Testis (tissue), 2 donors: ENCODE measurements at regions not wholly inside any gene's neighbourhood (a gene's known extent, or its start where the extent isn't known, plus 50 kb on each side); places are given as distances from the start of the nearest gene placed in this dataset.

Experiments
- DNase-seq: peaks from one replicate; pipeline ENCODE4 v3.0.0-alpha.2; 2019
- H3K27ac ChIP-seq, 2 donors: fragments of 200-600 bp; sonication (generic); one replicate each; pipeline ENCODE4 v1.5.1; 2019
- H3K27me3 ChIP-seq: fragments of 200-600 bp; sonication (generic); one replicate; pipeline ENCODE4 v1.5.1; 2019
- H3K36me3 ChIP-seq: fragments of 200-600 bp; sonication (generic); one replicate; pipeline ENCODE4 v1.5.1; 2017; ENCODE audit warnings: low read depth; ENCODE audit errors: missing control alignments
- H3K4me1 ChIP-seq: fragments of 200-600 bp; sonication (generic); one replicate; pipeline ENCODE4 v1.5.1; 2019
- H3K4me3 ChIP-seq, 2 donors: fragments of 200-600 bp; sonication (generic); one replicate each; pipeline ENCODE4 v1.5.1; 2017 to 2019
- H3K9me3 ChIP-seq: fragments of 200-600 bp; sonication (generic); one replicate; pipeline ENCODE4 v1.5.1; 2017
- CTCF ChIP-seq, 3 experiments: fragments of 450-650 bp in 2 of 3; fragments of 200-600 bp in 1 of 3; sonication (generic) in 1 of 3; IDR thresholded peaks; one replicate each; pipeline ENCODE4 v1.5.1; 2016 to 2019; ENCODE audit warnings: antibody characterized with exemption in 3 of 3, mild to moderate bottlenecking in 2 of 3, moderate library complexity in 1 of 3
- POLR2A ChIP-seq: fragments of 450-650 bp; IDR thresholded peaks from one replicate; pipeline ENCODE4 v1.6.1; 2017; ENCODE audit warnings: antibody characterized with exemption, mild to moderate bottlenecking, moderate library complexity
- WGBS, 2 donors: methylation state at CpG; one replicate each; pipeline ENCODE4 v1.1.5; 2018; 5-methylcytosine and 5-hydroxymethylcytosine counted together
- intact Hi-C: fragments of 100-400 bp; cut with DNase I; formaldehyde crosslinking; loops from one replicate; pipeline ENCODE4 v1.15.1; 2023; ENCODE audit warnings: low total_unique reads

- no peak for TF ChIP-seq CTCF (IDR thresholded peaks at IDR 0.05)
- no peak for TF ChIP-seq POLR2A
- intact Hi-C loops, result no loop called here
- WGBS, 2 donors, result 96 to 100% methylated on average over 1 of the region's 1 CpG
Measured at GRCh38 chr9:105950894-105951293, 256.6 kb downstream of the TMEM38B start.

GRCh38 chr9:105954517-105954916 is 260.2 kb downstream of the TMEM38B start:
- no peak for TF ChIP-seq CTCF (IDR thresholded peaks at IDR 0.05)
- TF ChIP-seq POLR2A, result no peak
- no peak for DNase-seq
- Histone ChIP-seq H3K9me3 (no peaks in the 10 kb centered on the region), H3K4me3 (no peak overlapping the region), H3K4me1 (no peaks in the 10 kb centered on the region), H3K27me3 (no peaks in the 10 kb centered on the region), H3K27ac (no peak overlapping the region), H3K36me3 (no peaks in the 10 kb centered on the region)
- intact Hi-C loops, result no loop called here
- 80 to 89% methylated on average over 1 of the region's 1 CpG for WGBS, 2 donors

More at GRCh38 chr9:105950894-105951293, 256.6 kb downstream of the TMEM38B start:
- Histone ChIP-seq H3K9me3 (no peaks in the 10 kb centered on the region), H3K36me3 (no peaks in the 10 kb centered on the region), H3K4me1 (no peaks in the 10 kb centered on the region), H3K27ac (no peak overlapping the region), H3K27me3 (no peaks in the 10 kb centered on the region), H3K4me3 (no peak overlapping the region)
- DNase-seq, result no peak

- no peaks in the 10 kb centered on the region for H3K4me1 ChIP-seq
- no peak overlapping the region for H3K27ac ChIP-seq
- intact Hi-C loops, result no loop called here
- DNase-seq, result no peak
- 60 to 65% methylated on average over 1 of the region's 1 CpG for WGBS, 2 donors
- H3K36me3 ChIP-seq, result no peaks in the 10 kb centered on the region
- no peaks in the 10 kb centered on the region for H3K9me3 ChIP-seq
- H3K4me3 ChIP-seq, result no peak overlapping the region
- H3K27me3 ChIP-seq, result no peaks in the 10 kb centered on the region
- TF ChIP-seq POLR2A (no peak), CTCF (IDR thresholded peaks at IDR 0.05) (no peak)
Measured at GRCh38 chr9:105957830-105958229, 263.5 kb downstream of the TMEM38B start.

- no peak overlapping the region for H3K27ac ChIP-seq
- H3K4me3 ChIP-seq, result no peak overlapping the region
- 80 to 81% methylated on average over 3 of the region's 3 CpGs for WGBS, 2 donors
- no peaks in the 10 kb centered on the region for H3K9me3 ChIP-seq
- no peak for DNase-seq
- no peak for TF ChIP-seq POLR2A
- no peak for TF ChIP-seq CTCF (IDR thresholded peaks at IDR 0.05)
- no peaks in the 10 kb centered on the region for H3K27me3 ChIP-seq
- H3K36me3 ChIP-seq, result no peaks in the 10 kb centered on the region
- intact Hi-C loops, result no loop called here
- no peaks in the 10 kb centered on the region for H3K4me1 ChIP-seq
Measured at GRCh38 chr9:105958587-105958986, 264.2 kb downstream of the TMEM38B start.

GRCh38 chr9:105959531-105959930 is 265.2 kb downstream of the TMEM38B start:
- H3K27ac ChIP-seq, result no peak overlapping the region
- H3K4me3 ChIP-seq, result no peak overlapping the region
- H3K9me3 ChIP-seq, result no peaks in the 10 kb centered on the region
- intact Hi-C loops, result no loop called here
- DNase-seq, result no peak
- 52 to 69% methylated on average over 3 of the region's 3 CpGs for WGBS, 2 donors
- no peak for TF ChIP-seq CTCF (IDR thresholded peaks at IDR 0.05)
- TF ChIP-seq POLR2A, result no peak
- H3K27me3 ChIP-seq, result no peaks in the 10 kb centered on the region
- H3K4me1 ChIP-seq, result no peaks in the 10 kb centered on the region
- no peaks in the 10 kb centered on the region for H3K36me3 ChIP-seq
